ENCODE measurements at regions not wholly inside any gene's neighbourhood (a gene's known extent, or its start where the extent isn't known, plus 50 kb on each side); places are given as distances from the start of the nearest gene placed in this dataset.
A peak's percentile ranks its signal among the peaks of the same experiment; 100 is the strongest.

DNA sequence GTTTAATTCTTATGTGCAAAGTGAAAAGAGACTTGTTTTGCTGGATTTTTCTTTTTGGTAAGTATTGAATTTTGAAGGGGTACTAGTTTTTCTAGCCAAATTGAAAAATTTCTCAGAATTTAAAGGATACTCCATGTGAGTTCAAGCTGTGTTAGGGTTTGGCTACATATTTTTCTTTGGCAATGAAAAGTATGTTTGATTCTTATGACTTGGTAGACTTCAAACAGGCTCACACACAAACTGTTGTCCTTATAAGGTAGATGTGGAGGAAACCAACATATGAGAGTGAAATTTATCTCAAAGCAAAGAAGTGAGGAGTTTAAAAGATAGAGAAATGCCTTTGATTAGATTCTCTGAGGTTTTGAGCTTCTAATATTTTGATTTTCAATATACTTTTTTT lies 356.7 kb downstream of the BCKDHB start:
- DNase-seq = no peak
- H3K4me1 ChIP-seq = peaks cover 0 to 2% (median 0%) of the 10 kb centered on the region in 4 donors
- no peaks in the 10 kb centered on the region for H3K36me3 ChIP-seq
- no peak for TF ChIP-seq POLR2A (IDR thresholded peaks at IDR 0.05)
- no peaks in the 10 kb centered on the region for H3K27me3 ChIP-seq
- intact Hi-C loops (cut with DNase I; ENCODE audit: low total_unique reads) = no loop called here
- H3K27ac ChIP-seq = no peak overlapping the region
- no peaks in the 10 kb centered on the region for H3K9me3 ChIP-seq
- no peak overlapping the region for H3K4me3 ChIP-seq

- TF ChIP-seq POLR2AphosphoS5 (IDR thresholded peaks at IDR 0.05) = no peak
- TF ChIP-seq EP300 (IDR thresholded peaks at IDR 0.05) = no peak
- TF ChIP-seq POLR2A (IDR thresholded peaks at IDR 0.05) = no peak
- TF ChIP-seq, protein P1, sequence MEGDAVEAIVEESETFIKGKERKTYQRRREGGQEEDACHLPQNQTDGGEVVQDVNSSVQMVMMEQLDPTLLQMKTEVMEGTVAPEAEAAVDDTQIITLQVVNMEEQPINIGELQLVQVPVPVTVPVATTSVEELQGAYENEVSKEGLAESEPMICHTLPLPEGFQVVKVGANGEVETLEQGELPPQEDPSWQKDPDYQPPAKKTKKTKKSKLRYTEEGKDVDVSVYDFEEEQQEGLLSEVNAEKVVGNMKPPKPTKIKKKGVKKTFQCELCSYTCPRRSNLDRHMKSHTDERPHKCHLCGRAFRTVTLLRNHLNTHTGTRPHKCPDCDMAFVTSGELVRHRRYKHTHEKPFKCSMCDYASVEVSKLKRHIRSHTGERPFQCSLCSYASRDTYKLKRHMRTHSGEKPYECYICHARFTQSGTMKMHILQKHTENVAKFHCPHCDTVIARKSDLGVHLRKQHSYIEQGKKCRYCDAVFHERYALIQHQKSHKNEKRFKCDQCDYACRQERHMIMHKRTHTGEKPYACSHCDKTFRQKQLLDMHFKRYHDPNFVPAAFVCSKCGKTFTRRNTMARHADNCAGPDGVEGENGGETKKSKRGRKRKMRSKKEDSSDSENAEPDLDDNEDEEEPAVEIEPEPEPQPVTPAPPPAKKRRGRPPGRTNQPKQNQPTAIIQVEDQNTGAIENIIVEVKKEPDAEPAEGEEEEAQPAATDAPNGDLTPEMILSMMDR (IDR thresholded peaks at IDR 0.05) = no peak
- DNase-seq = no peak
- Histone ChIP-seq H3K27ac (no peak overlapping the region), H3K9me3 (no peaks in the 10 kb centered on the region), H3K27me3 (no peaks in the 10 kb centered on the region), H3K4me1 (peaks cover 0 to 18% (median 14%) of the 10 kb centered on the region in 4 donors), H3K36me3 (no peaks in the 10 kb centered on the region), H3K4me3 (no peak overlapping the region)
- intact Hi-C loops (cut with DNase I; ENCODE audit: low total_unique reads) = no loop called here
- 29 to 64% (median 60%) methylated on average over 1 of the region's 1 CpG for WGBS, 5 donors
Observed at GRCh38 chr6:80460257-80460865, 353.9 kb downstream of the BCKDHB start.

GRCh38 chr6:80457439-80457933 lies 351.0 kb downstream of the BCKDHB start:
- 51 to 76% (median 66%) methylated on average over 3 of the region's 3 CpGs for WGBS, 5 donors
- no peaks in the 10 kb centered on the region for H3K36me3 ChIP-seq
- H3K27me3 ChIP-seq = no peaks in the 10 kb centered on the region
- peaks cover 0 to 18% (median 14%) of the 10 kb centered on the region in 4 donors for H3K4me1 ChIP-seq
- peak in 2 of 3 donors; percentile 26 to 79 for TF ChIP-seq POLR2AphosphoS5 (IDR thresholded peaks at IDR 0.05)
- TF ChIP-seq, protein P1 (IDR thresholded peaks at IDR 0.05) = no peak
- peak; percentile 60 to 87 for DNase-seq
- no peaks in the 10 kb centered on the region for H3K9me3 ChIP-seq
- H3K4me3 ChIP-seq = no peak overlapping the region
- peak overlapping the region in 1 of 5 donors; percentile 48 for H3K27ac ChIP-seq
- intact Hi-C loops (cut with DNase I; ENCODE audit: low total_unique reads) = no loop called here

DNA sequence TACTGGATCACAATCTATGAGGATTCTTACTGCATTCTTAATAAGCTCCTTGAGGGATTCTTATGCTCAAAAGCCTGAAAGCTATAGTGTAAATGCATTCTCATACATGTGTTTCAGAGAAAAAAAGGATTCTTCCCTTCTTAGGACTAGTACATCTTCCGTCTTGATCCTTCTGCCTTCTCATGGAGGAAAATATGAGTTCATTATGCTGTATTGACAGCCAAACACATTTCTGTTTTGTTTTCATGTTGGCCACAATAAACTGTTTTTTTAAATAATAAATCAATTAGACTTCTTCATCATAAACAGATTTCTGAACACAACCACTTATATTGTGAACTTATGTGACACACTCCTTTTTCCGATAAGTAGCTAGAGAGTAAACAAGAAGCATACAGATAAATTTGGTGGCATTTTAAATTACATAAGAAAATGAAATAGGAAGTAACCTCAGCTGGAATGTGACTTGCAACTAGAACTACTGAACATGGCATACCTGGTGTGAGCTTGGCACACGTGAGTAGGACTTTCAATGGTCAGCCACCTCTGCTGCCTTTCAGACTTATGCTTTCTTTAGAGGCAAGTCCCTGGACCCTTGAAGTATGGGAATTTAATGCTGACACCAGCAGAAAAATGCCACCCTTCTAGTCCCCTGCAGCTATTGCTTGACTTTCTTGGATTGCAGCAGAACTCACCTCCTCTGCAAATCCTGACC lies 350.4 kb downstream of the BCKDHB start:
- Histone ChIP-seq H3K4me3 (no peak overlapping the region), H3K9me3 (no peaks in the 10 kb centered on the region), H3K36me3 (no peaks in the 10 kb centered on the region), H3K4me1 (peaks cover 0 to 18% (median 14%) of the 10 kb centered on the region in 4 donors), H3K27ac (peak overlapping the region in 1 of 5 donors; percentile 48), H3K27me3 (no peaks in the 10 kb centered on the region)
- WGBS, 5 donors = 47 to 67% (median 54%) methylated on average over 3 of the region's 3 CpGs
- intact Hi-C loops (cut with DNase I; ENCODE audit: low total_unique reads) = no loop called here
- no peak for TF ChIP-seq EP300 (IDR thresholded peaks at IDR 0.05)
- TF ChIP-seq, protein P1 (IDR thresholded peaks at IDR 0.05) = no peak
- TF ChIP-seq POLR2A (IDR thresholded peaks at IDR 0.05) = no peak
- TF ChIP-seq POLR2AphosphoS5 (IDR thresholded peaks at IDR 0.05) = no peak
- DNase-seq = no peak

Data from stomach (tissue), 8 donors.